Stimulated activated CD4-positive, alpha-beta T cell treated with anti-CD3 and anti-CD28 coated beads, Interleukin-2, amount 100 ng/mL, for 48 hours (primary cell): ENCODE measurements at regions not wholly inside any gene's neighbourhood (a gene's known extent, or its start where the extent isn't known, plus 50 kb on each side); places are given as distances from the start of the nearest gene placed in this dataset.
"Not testable (repeated sequence)": the region's sequence is repeated elsewhere in the genome, so short reads cannot be mapped to it uniquely, and the experiment has no call there.

Experiments
- DNase-seq, 2 donors: peaks; one replicate each; pipeline ENCODE4 v3.0.0-alpha.2; 2020

- no peak for DNase-seq
Observed at GRCh38 chr1:244271691-244272308, 179.9 kb downstream of the ADSS2 start.

GRCh38 chr1:244272471-244273261, 179.0 kb downstream of the ADSS2 start:
- peak; percentile 64 to 65 for DNase-seq

GRCh38 chr1:244273262-244273844, 178.4 kb downstream of the ADSS2 start:
- DNase-seq: no peak

GRCh38 chr1:244273845-244274619, 177.7 kb downstream of the ADSS2 start:
- peak in 1 of 2 donors; percentile 7 for DNase-seq

- no peak for DNase-seq
Observed at GRCh38 chr1:244276646-244277045, 175.1 kb downstream of the ADSS2 start.

- DNase-seq: no peak
Observed at GRCh38 chr1:244280201-244280600, 171.5 kb downstream of the ADSS2 start.

- DNase-seq: no peak
Observed at GRCh38 chr1:244280859-244281258, 170.8 kb downstream of the ADSS2 start.

- no peak for DNase-seq
Observed at GRCh38 chr1:244283772-244284171, 167.9 kb downstream of the ADSS2 start.

GRCh38 chr1:244284641-244285156, 167.0 kb downstream of the ADSS2 start:
- DNase-seq: no peak

- DNase-seq: no peak
Observed at GRCh38 chr1:244286341-244286740, 165.4 kb downstream of the ADSS2 start.

GRCh38 chr1:244287726-244288125, 164.0 kb downstream of the ADSS2 start:
- no peak for DNase-seq

GRCh38 chr1:244288663-244289062, 163.0 kb downstream of the ADSS2 start:
- DNase-seq: no peak

- DNase-seq: no peak
Observed at GRCh38 chr1:244289991-244290785, 161.5 kb downstream of the ADSS2 start.

- no peak for DNase-seq
Observed at GRCh38 chr1:244291236-244292201, 160.2 kb downstream of the ADSS2 start.

GRCh38 chr1:244294599-244295224, 157.0 kb downstream of the ADSS2 start:
- no peak for DNase-seq

GRCh38 chr1:244296003-244296402, 155.7 kb downstream of the ADSS2 start:
- DNase-seq: no peak

- DNase-seq: no peak
Observed at GRCh38 chr1:244296447-244296846, 155.3 kb downstream of the ADSS2 start.

- no peak for DNase-seq
Observed at GRCh38 chr1:244297087-244297486, 154.6 kb downstream of the ADSS2 start.

- DNase-seq: no peak
Observed at GRCh38 chr1:244297616-244298015, 154.1 kb downstream of the ADSS2 start.

- not testable (repeated sequence) for DNase-seq
Observed at GRCh38 chr1:244300029-244300375, 151.7 kb downstream of the ADSS2 start.
